ENCODE measurements at regions not wholly inside any gene's neighbourhood (a gene's known extent, or its start where the extent isn't known, plus 50 kb on each side); places are given as distances from the start of the nearest gene placed in this dataset.

GRCh38 chrX:115988825-115989224 is 181.7 kb upstream of the AGTR2 start:
- Histone ChIP-seq H3K4me3 (ENCODE audit: low read depth, low read length) (no peak overlapping the region), H3K4me2 (ENCODE audit: low read length) (no peak overlapping the region), H3K36me3 (ENCODE audit: control insufficient read depth, insufficient read depth, low read length) (no peaks in the 10 kb centered on the region), H3K27ac (no peak overlapping the region), H3K79me2 (no peaks in the 10 kb centered on the region), H3K9me3 (ENCODE audit: control insufficient read depth, low read length) (no peaks in the 10 kb centered on the region), H2AFZ (no peak overlapping the region), H3K27me3 (ENCODE audit: control insufficient read depth, insufficient read depth, low read length) (no peaks in the 10 kb centered on the region), H3K4me1 (no peaks in the 10 kb centered on the region), H3K9ac (no peak overlapping the region)
- no peak for TF ChIP-seq CTCF (IDR thresholded peaks at IDR 0.05)

- H3K9me3 ChIP-seq (ENCODE audit: control insufficient read depth, low read length), result no peaks in the 10 kb centered on the region
- H3K27ac ChIP-seq, result no peak overlapping the region
- H3K79me2 ChIP-seq, result no peaks in the 10 kb centered on the region
- no peaks in the 10 kb centered on the region for H3K4me1 ChIP-seq
- H3K9ac ChIP-seq, result no peak overlapping the region
- no peak for TF ChIP-seq CTCF (IDR thresholded peaks at IDR 0.05)
- no peaks in the 10 kb centered on the region for H3K27me3 ChIP-seq (ENCODE audit: control insufficient read depth, insufficient read depth, low read length)
- H3K36me3 ChIP-seq (ENCODE audit: control insufficient read depth, insufficient read depth, low read length), result no peaks in the 10 kb centered on the region
- H2AFZ ChIP-seq, result no peak overlapping the region
- H3K4me2 ChIP-seq (ENCODE audit: low read length), result no peak overlapping the region
- no peak overlapping the region for H3K4me3 ChIP-seq (ENCODE audit: low read depth, low read length)
Measured at GRCh38 chrX:115989686-115990085, 180.9 kb upstream of the AGTR2 start.

DNA sequence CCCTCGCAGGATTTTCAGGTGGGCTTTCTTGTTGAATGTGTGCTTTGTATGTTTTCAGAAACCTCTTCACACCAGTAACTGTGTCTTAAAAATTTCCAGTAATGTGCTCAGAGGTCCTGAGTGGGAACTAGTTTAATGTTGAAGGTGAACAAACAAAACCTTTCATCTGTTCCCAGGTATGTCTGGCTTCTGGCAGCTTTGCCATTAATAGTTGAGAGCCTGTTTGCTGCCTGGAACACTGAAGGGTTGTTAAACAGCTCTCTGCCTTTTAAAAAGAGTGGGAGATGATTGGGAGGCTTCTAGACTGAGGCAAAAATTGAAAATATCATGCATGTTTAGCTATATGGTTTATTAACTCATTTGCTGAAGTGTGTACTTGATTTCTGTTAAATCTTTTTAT is 161.2 kb upstream of the AGTR2 start:
- no peak overlapping the region for H3K9ac ChIP-seq

DNA sequence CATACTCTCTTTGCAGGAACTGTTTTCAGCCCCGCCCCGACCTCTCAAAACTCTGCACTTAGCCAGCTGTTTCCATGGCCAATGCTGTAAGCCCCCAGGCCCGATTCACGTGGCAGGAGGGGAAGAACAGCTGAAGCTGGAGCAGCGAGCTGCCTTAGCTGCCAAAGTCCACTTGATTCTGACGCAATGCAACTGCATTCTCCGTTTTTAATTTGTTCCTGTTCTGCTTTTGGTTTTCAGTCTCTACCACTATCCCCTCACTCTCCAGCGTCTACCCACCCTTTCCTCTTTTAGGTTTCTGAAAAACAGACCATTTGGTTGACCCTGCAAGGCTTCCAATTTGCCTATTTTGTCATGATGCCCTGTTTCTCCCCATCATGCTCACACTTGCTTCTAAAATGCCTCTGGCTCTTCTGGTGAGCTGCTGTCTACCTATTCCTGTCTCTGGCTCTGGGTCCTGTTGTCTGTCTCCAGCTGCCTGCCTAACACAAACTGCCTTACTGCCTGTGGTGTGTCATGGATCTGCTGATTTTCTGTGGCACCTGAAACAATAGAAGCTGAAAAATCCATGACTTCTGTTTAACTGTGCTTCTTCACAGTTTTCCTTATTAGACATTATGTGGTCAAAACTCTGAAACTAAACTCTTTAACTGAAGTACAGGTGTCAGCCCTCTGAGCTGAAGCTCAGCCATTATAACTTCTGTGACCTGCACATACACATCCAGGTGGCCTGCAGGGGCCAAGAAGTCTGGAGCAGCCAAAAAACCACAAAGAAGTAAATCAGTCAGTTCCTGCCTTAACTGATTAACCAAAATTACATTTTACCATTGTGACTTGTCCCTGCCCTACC is 160.5 kb upstream of the AGTR2 start:
- H3K4me3 ChIP-seq (ENCODE audit: low read depth, low read length), result no peak overlapping the region

More for the DNA sequence above, 161.2 kb upstream of the AGTR2 start:
- Histone ChIP-seq H3K4me2 (ENCODE audit: low read length) (no peak overlapping the region), H3K4me3 (ENCODE audit: low read depth, low read length) (no peak overlapping the region), H3K79me2 (no peaks in the 10 kb centered on the region), H2AFZ (no peak overlapping the region), H3K9me3 (ENCODE audit: control insufficient read depth, low read length) (no peaks in the 10 kb centered on the region), H3K36me3 (ENCODE audit: control insufficient read depth, insufficient read depth, low read length) (no peaks in the 10 kb centered on the region), H3K27me3 (ENCODE audit: control insufficient read depth, insufficient read depth, low read length) (no peaks in the 10 kb centered on the region), H3K27ac (no peak overlapping the region), H3K4me1 (no peaks in the 10 kb centered on the region)
- TF ChIP-seq CTCF (IDR thresholded peaks at IDR 0.05), result no peak

More for the DNA sequence above, 160.5 kb upstream of the AGTR2 start:
- Histone ChIP-seq H3K9me3 (ENCODE audit: control insufficient read depth, low read length) (no peaks in the 10 kb centered on the region), H3K27ac (no peak overlapping the region), H2AFZ (no peak overlapping the region), H3K4me1 (no peaks in the 10 kb centered on the region), H3K9ac (no peak overlapping the region), H3K4me2 (ENCODE audit: low read length) (no peak overlapping the region), H3K79me2 (no peaks in the 10 kb centered on the region), H3K27me3 (ENCODE audit: control insufficient read depth, insufficient read depth, low read length) (no peaks in the 10 kb centered on the region), H3K36me3 (ENCODE audit: control insufficient read depth, insufficient read depth, low read length) (no peaks in the 10 kb centered on the region)
- TF ChIP-seq CTCF (IDR thresholded peaks at IDR 0.05), result no peak
